22Rv1 (cell line): ENCODE measurements at regions not wholly inside any gene's neighbourhood (a gene's known extent, or its start where the extent isn't known, plus 50 kb on each side); places are given as distances from the start of the nearest gene placed in this dataset.

Experiments
- ZFX ChIP-seq: fragments of 450-650 bp; IDR thresholded peaks from 2 replicates; pipeline ENCODE4 v1.6.1; 2017; ENCODE audit warnings: antibody characterized with exemption, borderline replicate concordance
- TF ChIP-seq, protein P1 (sequence below): fragments of 450-650 bp; IDR thresholded peaks from 2 replicates; pipeline ENCODE4 v1.5.1; 2017; ENCODE audit warnings: mild to moderate bottlenecking

- TF ChIP-seq, protein P1, sequence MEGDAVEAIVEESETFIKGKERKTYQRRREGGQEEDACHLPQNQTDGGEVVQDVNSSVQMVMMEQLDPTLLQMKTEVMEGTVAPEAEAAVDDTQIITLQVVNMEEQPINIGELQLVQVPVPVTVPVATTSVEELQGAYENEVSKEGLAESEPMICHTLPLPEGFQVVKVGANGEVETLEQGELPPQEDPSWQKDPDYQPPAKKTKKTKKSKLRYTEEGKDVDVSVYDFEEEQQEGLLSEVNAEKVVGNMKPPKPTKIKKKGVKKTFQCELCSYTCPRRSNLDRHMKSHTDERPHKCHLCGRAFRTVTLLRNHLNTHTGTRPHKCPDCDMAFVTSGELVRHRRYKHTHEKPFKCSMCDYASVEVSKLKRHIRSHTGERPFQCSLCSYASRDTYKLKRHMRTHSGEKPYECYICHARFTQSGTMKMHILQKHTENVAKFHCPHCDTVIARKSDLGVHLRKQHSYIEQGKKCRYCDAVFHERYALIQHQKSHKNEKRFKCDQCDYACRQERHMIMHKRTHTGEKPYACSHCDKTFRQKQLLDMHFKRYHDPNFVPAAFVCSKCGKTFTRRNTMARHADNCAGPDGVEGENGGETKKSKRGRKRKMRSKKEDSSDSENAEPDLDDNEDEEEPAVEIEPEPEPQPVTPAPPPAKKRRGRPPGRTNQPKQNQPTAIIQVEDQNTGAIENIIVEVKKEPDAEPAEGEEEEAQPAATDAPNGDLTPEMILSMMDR: no peak
- no peak for TF ChIP-seq ZFX
Observed at GRCh38 chr1:239608469-239608868, 222.1 kb downstream of the CHRM3 start.
